DMS79 (cell line): ENCODE measurements at regions not wholly inside any gene's neighbourhood (a gene's known extent, or its start where the extent isn't known, plus 50 kb on each side); places are given as distances from the start of the nearest gene placed in this dataset.
A peak's percentile ranks its signal among the peaks of the same experiment; 100 is the strongest.
"Not testable (repeated sequence)": the region's sequence is repeated elsewhere in the genome, so short reads cannot be mapped to it uniquely, and the experiment has no call there.

Experiments used
- DNase-seq: peaks from one replicate; lab custom pipeline; 2025; lab: John Stamatoyannopoulos, UW

DNA sequence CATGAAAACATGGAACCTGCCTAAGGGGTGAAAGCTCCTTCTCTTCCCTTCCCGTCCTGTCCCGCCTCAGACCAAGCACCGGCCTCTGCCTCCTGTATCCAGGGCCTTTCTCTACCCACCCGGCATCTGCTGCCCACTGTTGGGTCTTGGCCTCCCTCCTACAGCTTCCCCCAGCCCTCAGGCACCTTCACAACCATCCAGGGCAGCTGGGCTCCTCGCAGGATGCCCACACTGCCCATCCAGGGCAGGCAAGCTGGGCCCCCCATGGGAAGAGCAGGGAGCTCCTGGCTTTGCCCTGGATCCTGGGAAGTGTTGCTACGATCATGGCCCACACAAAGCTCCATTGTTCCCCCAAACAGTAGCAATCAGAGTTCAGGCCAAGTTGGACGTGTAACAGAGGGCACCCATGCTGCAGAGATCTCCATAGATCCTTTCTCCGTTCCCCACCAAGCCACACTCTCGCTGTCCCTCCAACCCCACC, 206.6 kb downstream of the NDUFA10 start:
- DNase-seq, result no peak

DNA sequence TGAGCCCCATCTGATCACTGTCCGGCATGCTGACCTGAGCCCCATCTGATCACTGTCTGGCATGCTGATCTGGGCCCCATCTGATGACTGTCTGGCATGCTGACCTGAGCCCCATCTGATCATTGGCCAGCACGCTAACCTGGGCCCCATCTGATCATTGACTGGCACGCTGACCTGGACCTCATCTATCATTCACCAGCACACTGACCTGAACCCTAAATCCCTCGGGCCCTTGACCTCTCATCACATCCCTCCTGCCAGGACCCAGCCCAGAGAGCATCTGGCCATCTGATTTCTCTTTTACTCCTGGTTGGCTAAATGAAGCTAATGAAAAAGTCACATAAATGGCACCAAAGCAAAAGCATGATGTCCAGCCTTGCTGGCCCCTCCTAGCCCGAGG, 207.1 kb downstream of the NDUFA10 start:
- DNase-seq, result no peak

DNA sequence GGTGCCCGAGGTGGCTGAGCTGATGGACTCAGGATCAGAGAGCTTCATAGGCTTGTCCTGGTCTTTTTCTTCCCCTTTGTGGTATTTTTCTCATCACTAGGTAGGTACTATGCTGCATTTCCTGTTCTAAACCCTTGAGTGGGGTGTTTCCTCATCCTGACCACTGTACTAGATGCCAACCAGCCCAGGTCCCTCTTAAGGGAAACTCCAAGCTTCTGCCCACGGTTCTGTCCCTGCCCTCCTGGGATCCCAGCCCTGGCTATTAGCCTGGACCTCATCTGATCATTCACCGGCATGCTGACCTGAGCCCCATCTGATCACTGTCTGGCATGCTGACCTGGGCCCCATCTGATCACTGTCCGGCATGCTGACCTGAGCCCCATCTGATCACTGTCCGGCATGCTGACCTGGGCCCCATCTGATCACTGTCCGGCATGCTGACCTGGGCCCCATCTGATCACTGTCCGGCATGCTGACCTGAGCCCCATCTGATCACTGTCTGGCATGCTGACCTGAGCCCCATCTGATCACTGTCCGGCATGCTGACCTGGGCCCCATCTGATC, 207.6 kb downstream of the NDUFA10 start:
- not testable (repeated sequence) for DNase-seq

DNA sequence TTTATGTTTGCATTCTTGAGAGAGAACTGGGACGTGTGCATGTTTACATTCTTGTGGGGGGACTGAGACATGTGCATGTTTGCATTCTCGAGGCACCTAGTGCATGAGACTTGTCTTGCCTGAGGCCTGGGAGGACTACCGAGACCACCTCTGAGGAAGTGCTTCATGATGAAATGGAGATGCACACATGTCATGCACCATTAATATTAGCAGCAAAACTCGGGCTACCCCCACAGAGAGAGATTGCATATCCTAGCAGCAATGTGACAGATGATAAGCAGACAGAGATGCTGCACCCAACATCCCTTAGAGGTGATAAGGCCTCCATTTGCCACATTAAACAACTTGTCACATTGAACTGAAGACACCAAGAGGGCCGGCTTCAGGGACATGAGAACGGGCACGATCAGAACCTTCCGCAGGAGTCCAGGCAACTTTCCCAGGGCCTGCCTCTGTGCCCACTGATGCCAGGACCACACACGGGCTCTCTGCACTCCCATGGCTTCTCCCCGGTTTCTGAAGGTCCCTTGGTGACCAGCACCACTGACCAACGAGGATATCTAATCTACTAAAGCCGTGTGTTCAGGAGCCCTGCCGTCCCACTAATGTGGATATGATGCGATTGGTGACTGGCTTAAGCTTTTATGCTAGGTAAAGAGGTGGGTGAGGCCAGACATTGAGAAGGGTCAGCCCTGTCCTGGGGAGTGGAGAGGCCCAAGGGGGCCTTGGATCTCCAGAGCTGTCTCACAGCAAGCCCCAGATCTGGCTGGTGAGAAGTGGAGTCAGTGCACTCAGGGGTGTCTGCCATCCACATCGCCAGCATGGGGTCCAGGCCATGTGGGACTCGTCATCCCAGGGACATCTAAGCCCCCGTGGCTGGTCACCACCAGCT, 208.3 kb downstream of the NDUFA10 start:
- DNase-seq, result no peak

DNA sequence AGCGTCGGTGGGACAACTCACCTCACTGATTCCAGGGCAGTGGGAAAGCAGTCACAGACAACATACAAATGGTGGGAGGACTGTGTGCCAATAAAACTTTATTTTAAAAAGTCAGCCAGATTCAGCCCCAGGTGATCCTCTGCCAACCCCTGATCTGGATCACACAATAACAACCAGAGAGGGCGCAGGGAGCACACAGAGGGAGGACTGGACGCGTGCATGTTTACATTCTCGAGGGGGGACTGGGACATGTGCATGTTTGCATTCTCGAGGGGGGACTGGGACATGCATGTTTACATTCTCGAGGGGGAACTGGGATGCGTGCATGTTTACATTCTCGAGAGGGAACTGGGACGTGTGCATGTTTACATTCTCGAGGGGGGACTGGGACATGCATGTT, 209.5 kb downstream of the NDUFA10 start:
- DNase-seq, result no peak

DNA sequence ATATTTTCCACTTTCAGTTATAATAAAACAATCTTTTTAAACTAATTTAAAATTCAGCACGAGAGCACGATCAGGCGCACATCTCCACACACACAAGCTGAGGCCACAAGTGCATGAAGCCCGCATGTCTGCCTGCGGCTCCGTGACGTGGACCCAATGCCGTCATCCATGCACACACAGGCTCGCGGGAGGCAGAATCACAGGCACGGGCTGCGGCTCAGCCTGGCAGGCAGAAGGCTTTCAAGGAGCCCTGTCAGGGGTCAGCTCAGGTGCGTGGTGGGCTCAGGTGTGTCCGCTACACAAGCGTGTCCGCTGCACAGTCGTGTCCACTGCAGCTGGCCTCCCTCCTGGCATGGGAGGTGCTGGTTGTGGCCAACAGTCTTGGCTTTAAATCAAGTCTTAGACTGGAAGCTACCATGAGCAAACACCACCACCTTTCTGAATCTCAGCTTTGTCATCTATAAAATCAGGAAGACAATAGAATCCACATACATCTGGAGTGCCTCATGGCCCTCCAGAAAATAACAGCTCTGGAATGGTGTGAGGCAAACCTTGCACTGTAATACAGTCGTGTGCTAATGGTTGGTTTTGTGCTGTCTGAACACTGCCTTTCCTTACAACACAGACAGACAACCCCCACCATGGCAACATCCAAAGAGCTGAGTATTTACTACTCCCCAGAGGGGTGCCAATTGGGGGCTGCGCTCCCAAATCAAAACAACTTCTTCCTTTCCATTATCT, 210.1 kb downstream of the NDUFA10 start:
- DNase-seq, result peak; percentile 64

DNA sequence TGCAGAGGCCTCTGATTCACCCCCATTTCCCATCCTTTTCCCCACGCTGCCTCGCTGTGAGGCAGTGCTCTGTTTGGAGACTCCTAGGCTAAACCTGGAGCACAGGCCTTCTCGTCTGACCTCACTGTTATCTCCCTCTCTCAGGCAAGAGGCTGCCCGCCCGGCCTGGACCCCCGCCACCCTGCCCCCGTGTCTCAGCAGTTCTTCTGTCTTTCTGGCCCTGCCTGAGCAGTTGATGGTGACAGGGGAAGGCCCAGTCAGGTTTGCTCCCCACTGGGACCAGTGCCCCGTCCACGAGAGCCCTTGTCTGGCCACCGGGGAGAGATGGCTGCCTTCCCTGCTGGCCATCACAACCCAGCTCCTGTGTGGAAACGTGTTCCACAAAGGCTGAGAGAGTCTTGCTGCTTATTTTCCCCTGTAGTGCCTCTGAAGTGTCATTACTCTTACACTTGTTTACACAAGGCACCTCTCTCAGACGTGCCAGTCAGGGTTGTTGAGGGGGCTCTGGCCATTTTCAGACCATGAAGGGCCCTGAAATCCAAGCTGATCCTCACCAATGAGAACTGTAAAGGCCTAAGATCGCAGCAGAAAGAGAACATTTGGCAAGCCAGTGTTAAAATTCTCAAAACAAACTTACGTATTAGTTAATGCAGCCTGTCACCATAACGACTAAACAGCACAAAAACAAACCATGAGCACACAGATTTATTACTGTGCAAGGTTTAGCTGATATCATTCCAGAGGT, 210.9 kb downstream of the NDUFA10 start:
- peak; percentile 85 for DNase-seq

DNA sequence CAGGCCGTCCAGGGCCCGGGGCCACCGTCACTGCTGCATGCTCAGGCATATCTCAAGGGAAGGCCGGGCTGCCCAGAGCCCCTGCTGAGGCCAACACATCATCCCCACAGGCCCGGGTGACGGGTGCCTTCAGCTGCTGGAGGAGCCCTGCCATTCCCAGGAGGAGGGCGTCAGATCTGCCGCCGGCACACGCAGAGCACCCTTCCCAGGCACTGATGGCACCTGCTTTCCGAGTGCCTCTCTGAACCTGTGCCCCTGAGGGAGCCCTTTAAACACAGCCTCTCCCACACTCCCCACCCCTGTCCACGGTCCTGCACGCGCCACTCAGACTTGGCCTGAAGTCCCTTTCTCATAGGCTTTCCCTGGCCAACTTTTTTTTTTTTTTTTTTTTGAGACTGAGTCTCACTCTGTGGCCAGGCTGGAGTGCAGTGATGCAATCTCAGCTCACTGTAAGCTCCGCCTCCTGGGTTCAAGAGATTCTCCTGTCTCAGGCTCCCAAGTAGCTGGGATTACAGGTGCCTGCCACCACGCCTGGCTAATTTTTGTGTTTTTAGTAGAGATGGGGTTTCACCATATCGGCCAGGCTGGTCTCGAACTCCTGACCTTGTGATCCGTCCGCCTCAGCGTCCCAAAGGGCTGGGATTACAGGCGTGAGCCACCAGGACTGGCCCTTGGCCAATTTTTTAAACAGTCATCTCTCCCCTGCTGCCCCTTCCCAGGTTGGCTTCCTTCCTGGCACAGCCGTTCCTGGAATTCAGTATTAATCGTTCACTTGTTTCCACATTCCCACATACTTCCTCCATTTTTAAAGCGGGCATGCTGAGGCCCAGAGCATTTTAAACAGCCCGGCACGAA, 211.7 kb downstream of the NDUFA10 start:
- DNase-seq, result no peak

DNA sequence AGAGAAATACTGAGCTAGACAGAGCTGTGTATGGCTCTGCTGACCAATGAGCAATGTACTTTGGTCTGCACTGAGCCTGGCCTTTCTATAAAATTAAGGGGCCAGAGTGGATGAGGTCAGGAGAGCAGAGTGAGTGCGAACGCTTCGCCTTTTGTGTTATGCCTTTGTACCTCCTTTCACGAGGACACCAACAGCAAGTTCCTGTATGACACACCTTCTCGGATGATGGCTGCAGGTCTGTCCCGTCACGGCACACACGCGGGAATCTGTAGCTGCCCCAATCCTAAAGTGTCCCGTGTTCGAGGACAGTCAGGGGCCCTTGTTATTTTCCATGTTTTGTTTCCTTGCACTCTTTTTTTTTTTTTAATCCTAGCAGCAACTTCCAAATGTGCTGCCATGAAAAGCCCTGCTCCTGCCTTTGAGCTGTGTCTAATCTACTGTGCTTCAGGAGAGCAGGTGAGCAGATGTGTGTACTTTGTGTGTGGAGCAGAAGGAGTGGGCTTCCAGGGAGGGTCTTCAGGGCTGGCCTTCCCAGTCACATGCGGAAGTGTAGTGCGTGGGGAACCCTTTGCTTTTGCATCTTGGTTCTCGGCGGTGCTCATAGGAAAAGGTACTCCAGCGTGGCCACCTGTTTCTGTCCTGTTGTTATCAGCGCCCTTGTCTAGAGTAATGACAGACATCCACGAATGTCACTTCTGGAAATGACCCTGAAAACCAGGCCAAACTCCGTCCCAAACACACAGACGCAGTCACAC, 213.2 kb downstream of the NDUFA10 start:
- DNase-seq, result no peak

DNA sequence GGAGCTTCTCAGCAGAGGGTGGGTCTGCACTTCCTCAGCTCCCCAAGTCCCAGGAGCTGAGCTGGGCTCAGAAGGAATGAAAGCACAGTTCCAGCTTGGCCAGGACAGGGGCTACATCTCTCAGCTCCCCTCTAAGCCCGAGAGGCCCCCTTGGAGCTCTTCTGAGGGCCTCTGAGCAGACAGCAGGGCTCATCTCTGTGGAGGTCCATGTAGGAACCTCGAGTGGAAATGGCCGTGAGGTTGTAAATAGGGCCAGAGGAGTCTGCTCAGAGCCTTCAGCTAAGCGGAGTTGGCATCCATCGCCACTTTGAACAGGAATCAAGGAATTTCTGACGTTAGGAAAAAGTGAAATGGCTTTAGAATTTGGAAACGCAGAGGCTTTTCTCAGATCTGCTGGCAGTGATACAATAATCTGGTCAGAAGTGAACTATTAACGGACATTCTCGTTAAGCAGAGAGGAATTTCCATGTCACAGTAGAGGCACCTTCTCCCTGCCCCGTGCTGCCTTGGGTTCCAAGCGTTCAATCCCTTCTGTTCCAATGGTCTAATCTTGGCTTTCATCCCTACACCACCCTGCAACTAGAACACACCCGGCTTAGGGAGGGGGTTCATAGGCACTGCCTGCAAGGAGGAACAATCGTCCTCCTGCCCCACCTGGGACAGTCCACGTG, 213.9 kb downstream of the NDUFA10 start:
- DNase-seq, result no peak

DNA sequence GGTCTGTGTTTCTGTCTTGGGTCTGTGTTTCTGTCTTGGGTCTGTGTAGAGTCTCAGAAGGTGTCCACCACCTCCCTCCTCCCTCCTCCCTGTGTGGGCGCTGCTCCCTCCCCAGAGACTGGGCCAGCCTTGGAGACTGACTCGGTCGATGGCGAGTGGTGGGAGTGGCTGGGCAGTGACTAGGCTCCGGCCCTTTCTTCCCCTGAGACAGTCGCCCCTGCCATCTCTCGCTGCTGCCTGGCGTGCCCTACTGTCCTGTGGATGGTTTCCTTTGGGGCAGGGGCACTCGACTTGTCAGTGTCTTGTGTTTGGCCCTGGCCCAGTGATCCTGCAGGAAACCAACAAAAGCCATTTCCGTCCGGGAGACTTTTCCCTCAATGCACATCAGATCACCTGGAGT, 215.8 kb downstream of the NDUFA10 start:
- no peak for DNase-seq

DNA sequence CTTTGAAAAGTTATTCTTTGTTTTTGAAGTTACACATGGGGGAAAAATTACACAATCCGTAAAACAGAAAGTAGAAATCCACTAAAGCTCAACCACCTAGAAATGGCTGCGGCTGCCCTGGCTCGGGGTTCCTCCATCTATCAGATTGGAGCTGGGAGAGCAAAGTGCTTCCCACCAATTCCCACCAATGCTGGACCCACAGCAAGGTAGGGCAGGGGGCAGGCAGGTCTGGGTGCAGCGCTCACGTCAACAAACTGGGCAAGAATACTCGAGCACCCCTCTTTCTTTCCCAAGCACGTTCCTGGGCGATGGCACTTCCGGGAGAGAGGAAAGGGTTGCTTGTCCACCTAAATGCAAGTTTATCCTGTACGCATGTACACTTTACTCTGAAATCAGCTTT, 217.6 kb downstream of the NDUFA10 start:
- no peak for DNase-seq

DNA sequence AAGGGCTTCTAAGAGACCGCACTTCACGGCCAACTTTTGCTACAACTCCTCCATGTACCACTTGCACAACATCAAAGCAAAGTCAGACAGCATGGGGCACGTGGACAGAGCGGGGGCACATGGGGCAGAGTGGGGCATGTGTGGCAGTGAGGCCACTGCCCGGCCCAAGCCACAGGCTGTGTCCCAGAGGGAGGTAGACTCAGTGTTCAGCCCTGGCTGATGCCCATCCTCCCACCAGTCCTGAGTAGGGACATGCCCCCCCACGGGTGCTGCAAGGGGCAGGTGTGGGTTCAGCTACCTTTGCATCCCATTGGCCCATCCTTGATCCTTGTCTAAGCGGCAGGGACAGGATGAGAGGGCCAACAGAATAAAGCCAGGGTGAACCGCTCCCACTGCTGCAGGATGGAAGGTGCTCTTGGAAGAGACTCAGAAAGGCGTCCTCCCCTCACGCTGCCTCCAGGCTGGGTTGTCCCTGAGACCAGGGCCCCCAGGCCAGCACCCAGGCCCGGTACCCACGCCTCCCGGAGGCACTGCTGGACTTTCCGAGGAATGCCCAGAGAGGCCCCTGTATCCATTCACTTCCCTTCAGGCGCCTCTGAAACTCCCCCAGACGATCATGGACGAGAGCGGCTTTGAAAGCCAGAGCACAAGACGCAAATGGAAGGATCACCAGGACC, 218.2 kb downstream of the NDUFA10 start:
- DNase-seq, result no peak

DNA sequence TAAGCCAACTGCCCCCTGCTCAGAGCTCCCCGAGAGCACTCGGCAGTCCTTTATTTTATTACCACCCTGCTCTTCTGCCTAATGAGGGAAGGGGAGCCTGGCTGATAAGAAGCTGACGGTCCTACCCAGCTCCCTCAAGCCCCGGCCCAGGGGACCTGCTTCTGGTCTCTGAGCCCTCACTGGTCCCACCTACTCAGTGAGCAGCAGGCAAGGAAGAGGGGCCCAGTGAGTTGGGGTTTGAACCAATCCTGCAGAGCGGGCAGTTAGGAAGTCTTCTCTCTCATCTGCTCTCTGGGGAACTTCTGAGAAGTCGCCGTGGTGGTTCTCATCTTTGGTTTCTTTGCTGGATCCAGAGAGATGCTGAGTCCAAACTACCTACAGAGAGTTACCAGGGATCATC, 218.9 kb downstream of the NDUFA10 start:
- no peak for DNase-seq

DNA sequence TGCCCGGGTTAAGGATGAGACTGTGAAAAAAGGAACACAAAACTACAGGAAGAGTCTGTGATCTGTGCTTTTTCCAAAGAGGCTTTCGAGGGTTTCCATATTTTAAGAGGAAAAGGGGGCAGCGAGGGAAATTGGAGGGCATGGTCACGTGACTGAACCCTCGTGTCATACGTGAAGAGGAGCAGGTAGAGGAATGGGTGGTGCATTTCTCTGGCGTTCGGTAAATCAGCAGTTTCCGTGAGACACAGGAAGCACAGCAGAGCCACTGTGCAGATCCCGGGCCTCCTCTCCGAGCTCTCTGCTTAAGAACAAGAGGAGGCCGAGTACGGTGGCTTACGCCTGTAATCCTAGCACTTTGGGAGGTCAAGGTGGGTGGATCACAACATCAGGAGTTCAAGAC, 219.7 kb downstream of the NDUFA10 start:
- no peak for DNase-seq

DNA sequence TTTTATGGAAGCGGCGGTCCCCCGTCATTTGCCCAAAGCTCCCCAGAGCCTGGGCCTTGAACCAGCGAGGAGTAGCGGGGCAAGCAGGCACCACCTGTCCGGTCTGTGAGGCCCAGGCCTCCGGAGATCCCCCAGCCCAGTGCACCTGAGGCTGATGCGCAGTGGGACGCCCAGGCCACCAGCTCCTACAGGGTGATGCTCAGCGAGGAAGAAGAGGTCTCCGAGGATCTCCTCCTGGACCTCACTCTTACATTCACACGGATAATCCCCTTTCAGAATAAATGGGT, 220.2 kb downstream of the NDUFA10 start:
- DNase-seq, result no peak

DNA sequence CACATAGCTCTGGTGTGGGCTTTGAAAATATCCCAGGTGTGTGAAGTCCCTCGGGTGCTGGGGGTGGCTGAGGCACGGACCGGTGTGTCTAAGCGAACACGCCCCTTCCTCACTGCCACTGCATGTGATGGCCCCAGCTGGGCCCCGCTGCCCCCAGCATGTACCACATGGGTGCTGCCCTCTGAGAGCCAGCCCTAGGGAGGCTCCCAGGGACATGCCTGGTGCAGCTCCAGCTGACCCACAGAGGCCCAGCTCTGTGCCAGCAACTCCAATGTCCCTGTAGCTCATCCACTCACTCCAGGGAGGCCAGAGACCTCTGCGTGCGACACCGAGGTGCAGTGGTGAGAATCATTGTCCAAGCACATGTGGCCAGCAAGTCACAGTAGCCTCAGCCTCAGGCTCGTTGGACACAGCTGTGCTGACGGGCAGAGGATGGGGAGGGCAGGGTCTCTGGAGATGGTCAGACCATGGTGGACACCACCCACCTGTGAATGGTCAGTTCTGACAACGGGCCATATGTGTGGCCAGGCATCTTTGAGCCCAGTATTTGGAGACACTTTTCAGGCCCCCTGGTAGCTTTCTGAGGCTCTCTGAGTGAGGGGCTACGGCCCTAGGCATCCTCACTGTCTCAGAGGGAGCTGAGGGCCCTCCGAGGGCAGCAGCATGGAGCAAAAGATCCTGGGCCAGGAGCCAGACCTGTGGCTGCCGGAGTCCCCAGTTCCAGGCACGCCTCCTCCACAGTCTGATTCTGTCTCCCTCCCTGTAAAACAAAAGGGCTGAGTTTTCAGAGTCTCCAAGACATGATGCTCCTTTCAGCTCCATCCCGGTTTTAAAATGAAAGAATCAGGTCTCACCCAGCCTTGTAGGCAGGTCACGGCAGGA, 220.7 kb downstream of the NDUFA10 start:
- no peak for DNase-seq

DNA sequence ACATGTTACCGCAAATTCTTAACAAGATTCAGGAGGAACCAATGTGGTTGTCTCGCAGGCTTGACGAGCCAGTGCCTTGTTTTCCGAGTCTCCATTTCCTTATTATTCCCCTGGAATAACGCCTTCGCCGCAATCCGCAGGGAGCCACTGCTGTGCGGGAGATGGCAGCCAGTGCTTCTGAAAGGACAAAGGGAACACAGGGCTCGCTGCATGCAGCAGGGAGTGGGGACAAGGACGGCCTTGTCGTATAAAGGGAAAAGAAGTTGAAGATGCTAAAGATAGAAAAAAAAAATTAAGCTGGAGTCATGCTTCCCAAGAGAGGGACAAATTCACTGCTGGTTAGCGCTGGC, 221.4 kb downstream of the NDUFA10 start:
- DNase-seq, result peak; percentile 16
